Stomach (tissue), 8 donors: ENCODE measurements at regions not wholly inside any gene's neighbourhood (a gene's known extent, or its start where the extent isn't known, plus 50 kb on each side); places are given as distances from the start of the nearest gene placed in this dataset.

Source experiments
- DNase-seq, 2 donors: peaks; one replicate each; pipeline versions ENCODE4 v3.0.0 to v3.0.0-alpha.2; 2013 to 2019
- H3K27ac ChIP-seq, 5 donors: fragments of 200-600 bp in 4 of 5; sonication (generic) in 4 of 5; one replicate each; pipeline ENCODE4 v1.5.1; 2013 to 2019; ENCODE audit warnings: mild to moderate bottlenecking in 1 of 5, moderate library complexity in 1 of 5
- H3K27me3 ChIP-seq, 3 donors: fragments of 200-600 bp; sonication (generic); one replicate each; pipeline ENCODE4 v1.5.1; 2017 to 2019; ENCODE audit warnings: mixed run types in 1 of 3
- H3K36me3 ChIP-seq, 4 donors: fragments of 200-600 bp; sonication (generic); 1 replicate in 3 of 4; 2 replicates in 1 of 4; pipeline ENCODE4 v1.5.1; 2016 to 2019
- H3K4me1 ChIP-seq, 4 donors: fragments of 200-600 bp; sonication (generic); one replicate each; pipeline ENCODE4 v1.5.1; 2016 to 2019
- H3K4me3 ChIP-seq, 4 donors: fragments of 200-600 bp; sonication (generic) in 3 of 4; one replicate each; pipeline ENCODE4 v1.5.1; 2016 to 2019; ENCODE audit warnings: mild to moderate bottlenecking in 1 of 4
- H3K9me3 ChIP-seq, 4 donors: fragments of 200-600 bp; sonication (generic); one replicate each; pipeline ENCODE4 v1.5.1; 2016 to 2019
- CTCF ChIP-seq, 7 experiments: fragments of 450-650 bp in 4 of 7; fragments of 200-600 bp in 3 of 7; sonication (generic) in 3 of 7; IDR thresholded peaks; one replicate each; pipeline ENCODE4 v1.5.1; 2016 to 2019; ENCODE audit warnings: antibody characterized with exemption in 7 of 7, control low read depth in 2 of 7, mild to moderate bottlenecking in 1 of 7
- EP300 ChIP-seq: sonication (generic); formaldehyde crosslinking; IDR thresholded peaks from one replicate; pipeline ENCODE4 v1.6.1; 2017; ENCODE audit warnings: antibody characterized with exemption
- POLR2A ChIP-seq, 4 donors: fragments of 450-650 bp; IDR thresholded peaks; one replicate each; pipeline ENCODE4 v1.6.1; 2016; ENCODE audit warnings: antibody characterized with exemption in 4 of 4, control low read depth in 2 of 4, mild to moderate bottlenecking in 1 of 4, moderate library complexity in 1 of 4
- POLR2AphosphoS5 ChIP-seq, 3 donors: sonication (generic); formaldehyde crosslinking; IDR thresholded peaks; one replicate each; pipeline ENCODE4 v1.6.1; 2016; ENCODE audit warnings: antibody characterized with exemption in 3 of 3
- WGBS, 5 donors: extraction: QIAGEN DNeasy Blood & Tissue Kit in 3 of 5; methylation state at CpG; one replicate each; pipeline versions ENCODE4 v1.1.5 to v1.1.7; 2013 to 2018; 5-methylcytosine and 5-hydroxymethylcytosine counted together
- intact Hi-C: fragments of 100-400 bp; cut with DNase I; formaldehyde crosslinking; loops from one replicate; pipeline ENCODE4 v1.15.1; 2023; ENCODE audit warnings: low total_unique reads
- donor health status: healthy with polysubstance abuse.
- donor health status: Bipolar disorder and iron deficiency.
- donor health status: healthy.

- WGBS, 5 donors = 30 to 40% (median 34%) methylated on average over 6 of the region's 6 CpGs
- H3K4me3 ChIP-seq = no peak overlapping the region
- no peaks in the 10 kb centered on the region for H3K4me1 ChIP-seq
- no peak overlapping the region for H3K27ac ChIP-seq
- peaks cover 0 to 35% (median 0%) of the 10 kb centered on the region in 3 donors for H3K27me3 ChIP-seq
- intact Hi-C loops = no loop called here
- TF ChIP-seq POLR2AphosphoS5 (IDR thresholded peaks at IDR 0.05) (no peak), POLR2A (IDR thresholded peaks at IDR 0.05) (no peak)
- peak; percentile 30 to 76 for DNase-seq
- H3K9me3 ChIP-seq = no peaks in the 10 kb centered on the region
- no peaks in the 10 kb centered on the region for H3K36me3 ChIP-seq
Observed at GRCh38 chr11:116605543-116606459, 167.0 kb downstream of the BUD13 start.

GRCh38 chr11:116603728-116604323, 169.0 kb downstream of the BUD13 start:
- 78 to 84% (median 82%) methylated on average over 13 to 15 of the region's 15 CpGs for WGBS, 5 donors
- peaks cover 0 to 33% (median 0%) of the 10 kb centered on the region in 3 donors for H3K27me3 ChIP-seq
- no peak for TF ChIP-seq POLR2AphosphoS5 (IDR thresholded peaks at IDR 0.05)

GRCh38 chr11:116602637-116602942, 170.2 kb downstream of the BUD13 start:
- TF ChIP-seq CTCF (IDR thresholded peaks at IDR 0.05) = no peak
- no peak for TF ChIP-seq EP300
- no peak for TF ChIP-seq POLR2A (IDR thresholded peaks at IDR 0.05)
- no peak for TF ChIP-seq POLR2AphosphoS5 (IDR thresholded peaks at IDR 0.05)
- intact Hi-C loops = no loop called here
- H3K27ac ChIP-seq = no peak overlapping the region
- no peaks in the 10 kb centered on the region for H3K4me1 ChIP-seq
- no peak for DNase-seq
- H3K9me3 ChIP-seq = no peaks in the 10 kb centered on the region
- no peaks in the 10 kb centered on the region for H3K36me3 ChIP-seq
- H3K27me3 ChIP-seq = peaks cover 0 to 37% (median 0%) of the 10 kb centered on the region in 3 donors
- H3K4me3 ChIP-seq = no peak overlapping the region
- WGBS, 5 donors = 42 to 61% (median 60%) methylated on average over 3 of the region's 3 CpGs

More at GRCh38 chr11:116603728-116604323, 169.0 kb downstream of the BUD13 start:
- Histone ChIP-seq H3K9me3 (no peaks in the 10 kb centered on the region), H3K36me3 (no peaks in the 10 kb centered on the region), H3K4me1 (no peaks in the 10 kb centered on the region), H3K27ac (no peak overlapping the region), H3K4me3 (no peak overlapping the region)
- no peak for DNase-seq
- intact Hi-C loops = no loop called here

- H3K36me3 ChIP-seq = no peaks in the 10 kb centered on the region
- H3K4me3 ChIP-seq = no peak overlapping the region
- H3K9me3 ChIP-seq = no peaks in the 10 kb centered on the region
- no peaks in the 10 kb centered on the region for H3K4me1 ChIP-seq
- no peak overlapping the region for H3K27ac ChIP-seq
- WGBS, 5 donors = 59 to 64% (median 62%) methylated on average over 11 of the region's 11 CpGs
- no peak for DNase-seq
- peaks cover 0 to 31% (median 0%) of the 10 kb centered on the region in 3 donors for H3K27me3 ChIP-seq
- intact Hi-C loops = no loop called here
- TF ChIP-seq EP300 = no peak
Observed at GRCh38 chr11:116601814-116602636, 170.8 kb downstream of the BUD13 start.

- intact Hi-C loops = no loop called here
- DNase-seq = no peak
- Histone ChIP-seq H3K27ac (no peak overlapping the region), H3K4me3 (no peak overlapping the region), H3K27me3 (peaks cover 0 to 32% (median 0%) of the 10 kb centered on the region in 3 donors), H3K36me3 (no peaks in the 10 kb centered on the region), H3K4me1 (no peaks in the 10 kb centered on the region), H3K9me3 (no peaks in the 10 kb centered on the region)
- TF ChIP-seq POLR2AphosphoS5 (IDR thresholded peaks at IDR 0.05) (no peak), CTCF (IDR thresholded peaks at IDR 0.05) (no peak), EP300 (no peak), POLR2A (IDR thresholded peaks at IDR 0.05) (no peak)
- WGBS, 5 donors = 78 to 97% (median 82%) methylated on average over 4 of the region's 4 CpGs
Observed at GRCh38 chr11:116600930-116601329, 171.9 kb downstream of the BUD13 start.
